H9 (cell line): ENCODE measurements at regions not wholly inside any gene's neighbourhood (a gene's known extent, or its start where the extent isn't known, plus 50 kb on each side); places are given as distances from the start of the nearest gene placed in this dataset.

Experiments used
- DNase-seq: peaks from one replicate; pipeline ENCODE4 v3.0.0-alpha.2; 2017
- H2AFZ ChIP-seq: one replicate; pipeline ENCODE4 v1.6.1; 2013; ENCODE audit warnings: mild to moderate bottlenecking, low read length, control low read depth, moderate library complexity
- H2AK5ac ChIP-seq: 2 replicates; pipeline ENCODE4 v1.6.1; 2013; ENCODE audit warnings: low read length, control low read depth, mixed read lengths; ENCODE audit not compliant: insufficient read length
- H2BK120ac ChIP-seq: one replicate; pipeline ENCODE4 v1.6.1; 2013; ENCODE audit warnings: low read depth, mild to moderate bottlenecking, low read length, control low read depth, inconsistent platforms; ENCODE audit not compliant: poor library complexity, severe bottlenecking
- H2BK12ac ChIP-seq: 2 replicates; pipeline ENCODE4 v1.6.1; 2013; ENCODE audit warnings: low read length, control low read depth, mixed read lengths, low read depth; ENCODE audit not compliant: insufficient read length
- H2BK15ac ChIP-seq: 2 replicates; pipeline ENCODE4 v1.6.1; 2013; ENCODE audit warnings: low read depth, low read length, control low read depth
- H2BK20ac ChIP-seq: one replicate; pipeline ENCODE4 v1.6.1; 2013; ENCODE audit warnings: low read depth, mild to moderate bottlenecking, low read length, control low read depth, inconsistent platforms; ENCODE audit not compliant: poor library complexity, severe bottlenecking
- H2BK5ac ChIP-seq: 2 replicates; pipeline ENCODE4 v1.6.1; 2013; ENCODE audit warnings: low read length, control low read depth, mixed read lengths; ENCODE audit not compliant: insufficient read length
- H3K14ac ChIP-seq: 2 replicates; pipeline ENCODE4 v1.6.1; 2013; ENCODE audit warnings: low read length, control low read depth; ENCODE audit not compliant: insufficient read depth
- H3K18ac ChIP-seq: 2 replicates; pipeline ENCODE4 v1.6.1; 2013; ENCODE audit warnings: low read depth, mild to moderate bottlenecking, mixed read lengths, low read length, control low read depth; ENCODE audit not compliant: insufficient read length
- H3K23ac ChIP-seq: 2 replicates; pipeline ENCODE4 v1.6.1; 2013; ENCODE audit warnings: low read length, control low read depth, mixed read lengths, low read depth; ENCODE audit not compliant: insufficient read length
- H3K23me2 ChIP-seq: 2 replicates; pipeline ENCODE4 v1.6.1; 2013; ENCODE audit warnings: low read depth, mild to moderate bottlenecking, mixed read lengths, low read length, control low read depth; ENCODE audit not compliant: insufficient read length, poor library complexity, severe bottlenecking
- H3K27ac ChIP-seq: 2 replicates; pipeline ENCODE4 v1.5.1; 2013; ENCODE audit warnings: low read length, control low read depth, mixed read lengths, low read depth; ENCODE audit not compliant: insufficient read length
- H3K27me3 ChIP-seq: 2 replicates; pipeline ENCODE4 v1.6.1; 2013; ENCODE audit warnings: low read length, control low read depth, inconsistent platforms; ENCODE audit not compliant: insufficient read depth
- H3K4ac ChIP-seq: 2 replicates; pipeline ENCODE4 v1.6.1; 2013; ENCODE audit warnings: low read depth, mild to moderate bottlenecking, control low read depth, inconsistent platforms, low read length, moderate library complexity
- H3K4me1 ChIP-seq: 2 replicates; pipeline ENCODE4 v1.6.1; 2013; ENCODE audit warnings: low read length, control low read depth, inconsistent platforms; ENCODE audit not compliant: insufficient read depth
- H3K4me2 ChIP-seq: 2 replicates; pipeline ENCODE4 v1.6.1; 2013; ENCODE audit warnings: low read length, control low read depth, mixed read lengths; ENCODE audit not compliant: insufficient read length, insufficient read depth
- H3K56ac ChIP-seq: 2 replicates; pipeline ENCODE4 v1.6.1; 2013; ENCODE audit warnings: low read depth, mild to moderate bottlenecking, mixed read lengths, low read length, control low read depth; ENCODE audit not compliant: insufficient read length
- H3K79me1 ChIP-seq: 2 replicates; pipeline ENCODE4 v1.6.1; 2013; ENCODE audit warnings: low read depth, mild to moderate bottlenecking, moderate library complexity, low read length, control low read depth, inconsistent platforms; ENCODE audit not compliant: insufficient read depth, poor library complexity, severe bottlenecking
- H3K79me2 ChIP-seq: 2 replicates; pipeline ENCODE4 v1.6.1; 2013; ENCODE audit warnings: low read length, control low read depth, inconsistent platforms; ENCODE audit not compliant: insufficient read depth
- H3K9ac ChIP-seq: 2 replicates; pipeline ENCODE4 v1.6.1; 2013; ENCODE audit warnings: low read length, control low read depth, mixed read lengths; ENCODE audit not compliant: insufficient read length; ENCODE audit errors: extremely low read depth
- H3K9me3 ChIP-seq: one replicate; pipeline ENCODE4 v1.6.1; 2013; ENCODE audit warnings: low read depth, low read length, inconsistent platforms; ENCODE audit not compliant: control insufficient read depth
- H3T11ph ChIP-seq: one replicate; pipeline ENCODE4 v1.6.1; 2013; ENCODE audit warnings: mild to moderate bottlenecking, low read length, control low read depth, inconsistent platforms
- H4K20me1 ChIP-seq: one replicate; pipeline ENCODE4 v1.6.1; 2013; ENCODE audit not compliant: control insufficient read depth, insufficient read length, insufficient read depth
- H4K5ac ChIP-seq: 2 replicates; pipeline ENCODE4 v1.6.1; 2013; ENCODE audit warnings: low read depth, mild to moderate bottlenecking, mixed read lengths, low read length, control low read depth; ENCODE audit not compliant: insufficient read length
- H4K8ac ChIP-seq: replicated peaks from 2 replicates; pipeline ENCODE4 v1.6.1; 2013; ENCODE audit warnings: low read length, control low read depth, mixed read lengths, low read depth; ENCODE audit not compliant: insufficient read length
- H4K91ac ChIP-seq: 2 replicates; pipeline ENCODE4 v1.6.1; 2013; ENCODE audit warnings: low read depth, mild to moderate bottlenecking, moderate library complexity, mixed read lengths, low read length, control low read depth; ENCODE audit not compliant: insufficient read length
- H3K27ac Mint-ChIP-seq, 3 experiments: 2 replicates in 2 of 3; 3 replicates in 1 of 3; pipeline ENCODE4 v1.8.0; 2020 to 2021; ENCODE audit warnings: mixed read lengths in 3 of 3, mild to moderate bottlenecking in 1 of 3, moderate library complexity in 1 of 3
- H3K27me3 Mint-ChIP-seq: 2 replicates; pipeline ENCODE4 v1.8.0; 2021; ENCODE audit warnings: low read depth, mild to moderate bottlenecking, moderate library complexity, mixed read lengths
- H3K36me3 Mint-ChIP-seq, 3 experiments: 2 replicates in 2 of 3; 3 replicates in 1 of 3; pipeline ENCODE4 v1.8.0; 2020 to 2021; ENCODE audit warnings: low read depth in 3 of 3, mixed read lengths in 3 of 3; ENCODE audit not compliant: insufficient read depth in 1 of 3
- H3K4me1 Mint-ChIP-seq, 2 experiments: 2 replicates each; pipeline ENCODE4 v1.8.0; 2020; ENCODE audit warnings: mixed read lengths in 2 of 2
- H3K4me3 Mint-ChIP-seq, 2 experiments: 2 replicates in 1 of 2; 3 replicates in 1 of 2; pipeline ENCODE4 v1.8.0; 2020 to 2021; ENCODE audit warnings: mild to moderate bottlenecking in 2 of 2, mixed read lengths in 2 of 2, moderate library complexity in 1 of 2
- H3K9me3 Mint-ChIP-seq, 2 experiments: 2 replicates in 1 of 2; 3 replicates in 1 of 2; pipeline ENCODE4 v1.8.0; 2020; ENCODE audit warnings: mild to moderate bottlenecking in 2 of 2, mixed read lengths in 2 of 2, moderate library complexity in 1 of 2
- CTCF ChIP-seq: fragments of 200-600 bp; sonication (generic); conservative IDR thresholded peaks from 3 replicates; pipeline ENCODE4 v1.8.0; 2021; ENCODE audit warnings: antibody characterized with exemption, mild to moderate bottlenecking
- WGBS: extraction: QIAGEN DNeasy Blood & Tissue Kit; methylation state at CpG from one replicate; pipeline ENCODE4 v1.1.7; 2013; ENCODE audit warnings: missing lambda C conversion rate, low lambda C conversion rate, mixed read lengths; ENCODE audit not compliant: insufficient read length; ENCODE audit errors: extremely low coverage; 5-methylcytosine and 5-hydroxymethylcytosine counted together

GRCh38 chrX:76248901-76249300, 76.0 kb downstream of the PBDC1 start:
- H2BK120ac ChIP-seq, result no peak overlapping the region
- no peak overlapping the region for H3K18ac ChIP-seq
- no peak overlapping the region for H2BK15ac ChIP-seq
- Mint-ChIP-seq H3K36me3 (no peaks in the 10 kb centered on the region), H3K27ac (no peak overlapping the region), H3K4me1 (no peaks in the 10 kb centered on the region; a peak in 1 of 4 replicates), H3K4me3 (no peak overlapping the region), H3K27me3 (peaks cover 3% of the 10 kb centered on the region), H3K9me3 (peaks cover 57 to 64% of the 10 kb centered on the region in 2 experiments)
- H4K8ac ChIP-seq, result no peak overlapping the region
- no peak overlapping the region for H4K91ac ChIP-seq
- no peak overlapping the region for H3K4me2 ChIP-seq
- H3K23me2 ChIP-seq, result no peaks in the 10 kb centered on the region
- no peak overlapping the region for H4K5ac ChIP-seq
- H3K23ac ChIP-seq, result no peak overlapping the region
- H2BK12ac ChIP-seq, result no peak overlapping the region
- H2BK20ac ChIP-seq, result no peak overlapping the region
- H3T11ph ChIP-seq, result no peak overlapping the region
- no peaks in the 10 kb centered on the region for H3K79me2 ChIP-seq
- no peak overlapping the region for H2AFZ ChIP-seq
- no peak overlapping the region for H2BK5ac ChIP-seq
- no CpG with 5 or more reads among the region's 2 CpGs for WGBS
- TF ChIP-seq CTCF, result no peak
- H3K4me1 ChIP-seq, result no peaks in the 10 kb centered on the region
- peaks cover 13% of the 10 kb centered on the region for H3K9me3 ChIP-seq
- no peak for DNase-seq
- no peak overlapping the region for H3K56ac ChIP-seq
- no peaks in the 10 kb centered on the region for H3K79me1 ChIP-seq
- no peak overlapping the region for H3K9ac ChIP-seq
- H3K14ac ChIP-seq, result no peak overlapping the region
- H2AK5ac ChIP-seq, result no peak overlapping the region
- H4K20me1 ChIP-seq, result no peaks in the 10 kb centered on the region
- no peaks in the 10 kb centered on the region for H3K27me3 ChIP-seq
- H3K4ac ChIP-seq, result no peak overlapping the region
- H3K27ac ChIP-seq, result no peak overlapping the region
